ENCODE measurements at regions not wholly inside any gene's neighbourhood (a gene's known extent, or its start where the extent isn't known, plus 50 kb on each side); places are given as distances from the start of the nearest gene placed in this dataset.
A peak's percentile ranks its signal among the peaks of the same experiment; 100 is the strongest.

- POLR2A ChIA-PET: interaction anchor here (0.6 kb wide), 1 partner anchor 10 kb away, joined by 3 read pairs; no protein-coding TSS in a partner anchor
- Histone ChIP-seq H3K79me2 (ENCODE audit: insufficient read depth, low read depth, low read length) (no peaks in the 10 kb centered on the region), H3K4me3 (ENCODE audit: low read depth, low read length, poor library complexity, severe bottlenecking) (no peak overlapping the region), H3K27ac (ENCODE audit: low read depth, low read length, poor library complexity, severe bottlenecking) (no peak overlapping the region), H3K36me3 (ENCODE audit: insufficient read depth, low read length) (no peaks in the 10 kb centered on the region), H3K9me2 (ENCODE audit: insufficient read depth, low read length) (no peaks in the 10 kb centered on the region), H3K4me2 (ENCODE audit: low read length) (no peak overlapping the region), H3K9me3 (ENCODE audit: low read length) (no peaks in the 10 kb centered on the region), H2AFZ (ENCODE audit: low read length) (no peak overlapping the region), H3K4me1 (ENCODE audit: insufficient read depth, low read length, poor library complexity, severe bottlenecking) (no peaks in the 10 kb centered on the region), H4K20me1 (ENCODE audit: insufficient read depth, low read length) (no peaks in the 10 kb centered on the region)
- BruUV-seq (replicated peaks): no TSS peak
- DNase-seq (ENCODE audit: low spot score): no peak
- CTCF ChIA-PET (ENCODE audit: unreplicated experiment): no interaction called here
- intact Hi-C loops (cut with micrococcal nuclease; ENCODE audit: unreplicated experiment): no loop called here
- TF ChIP-seq, protein P1, sequence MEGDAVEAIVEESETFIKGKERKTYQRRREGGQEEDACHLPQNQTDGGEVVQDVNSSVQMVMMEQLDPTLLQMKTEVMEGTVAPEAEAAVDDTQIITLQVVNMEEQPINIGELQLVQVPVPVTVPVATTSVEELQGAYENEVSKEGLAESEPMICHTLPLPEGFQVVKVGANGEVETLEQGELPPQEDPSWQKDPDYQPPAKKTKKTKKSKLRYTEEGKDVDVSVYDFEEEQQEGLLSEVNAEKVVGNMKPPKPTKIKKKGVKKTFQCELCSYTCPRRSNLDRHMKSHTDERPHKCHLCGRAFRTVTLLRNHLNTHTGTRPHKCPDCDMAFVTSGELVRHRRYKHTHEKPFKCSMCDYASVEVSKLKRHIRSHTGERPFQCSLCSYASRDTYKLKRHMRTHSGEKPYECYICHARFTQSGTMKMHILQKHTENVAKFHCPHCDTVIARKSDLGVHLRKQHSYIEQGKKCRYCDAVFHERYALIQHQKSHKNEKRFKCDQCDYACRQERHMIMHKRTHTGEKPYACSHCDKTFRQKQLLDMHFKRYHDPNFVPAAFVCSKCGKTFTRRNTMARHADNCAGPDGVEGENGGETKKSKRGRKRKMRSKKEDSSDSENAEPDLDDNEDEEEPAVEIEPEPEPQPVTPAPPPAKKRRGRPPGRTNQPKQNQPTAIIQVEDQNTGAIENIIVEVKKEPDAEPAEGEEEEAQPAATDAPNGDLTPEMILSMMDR (conservative IDR thresholded peaks at IDR 0.05; ENCODE audit: low read length): no peak
- TF ChIP-seq EZH2phosphoT487 (IDR thresholded peaks at IDR 0.05; ENCODE audit: borderline replicate concordance, low read depth, low read length): no peak
Measured at GRCh38 chr14:81584495-81584894, 50.8 kb upstream of the SEL1L start.

GRCh38 chr14:81589381-81590065, 55.9 kb upstream of the SEL1L start:
- POLR2A ChIA-PET: no interaction called here
- peak; percentile 22 for DNase-seq (ENCODE audit: low spot score)
- H3K4me2 ChIP-seq (ENCODE audit: low read length): no peak overlapping the region

DNA sequence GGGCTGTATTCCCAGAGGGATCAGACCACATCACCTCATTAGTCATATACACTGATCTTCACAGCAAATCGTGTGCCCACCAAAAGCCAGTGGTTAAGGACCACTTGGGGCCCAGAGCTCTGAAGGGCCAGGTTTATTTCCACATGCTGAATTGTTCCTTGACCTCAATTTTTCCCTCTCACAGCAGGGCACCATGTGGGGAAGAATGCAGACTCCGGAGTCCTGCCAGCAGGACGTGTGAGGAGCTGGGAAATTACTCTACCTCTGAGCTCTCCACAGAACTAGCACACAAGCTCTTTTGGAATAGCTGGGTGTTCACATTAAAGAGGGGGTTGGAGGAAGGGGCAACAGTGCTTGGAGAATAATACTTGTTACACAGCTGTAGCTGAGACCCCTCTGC, 57.6 kb upstream of the SEL1L start:
- CTCF ChIA-PET (ENCODE audit: unreplicated experiment): no interaction called here

More at GRCh38 chr14:81589381-81590065, 55.9 kb upstream of the SEL1L start:
- H3K9me3 ChIP-seq (ENCODE audit: low read length): no peaks in the 10 kb centered on the region
- CTCF ChIA-PET (ENCODE audit: unreplicated experiment): no interaction called here
- no peaks in the 10 kb centered on the region for H3K36me3 ChIP-seq (ENCODE audit: insufficient read depth, low read length)
- H3K9me2 ChIP-seq (ENCODE audit: insufficient read depth, low read length): no peaks in the 10 kb centered on the region
- no peaks in the 10 kb centered on the region for H4K20me1 ChIP-seq (ENCODE audit: insufficient read depth, low read length)
- H3K4me3 ChIP-seq (ENCODE audit: low read depth, low read length, poor library complexity, severe bottlenecking): no peak overlapping the region
- intact Hi-C loops (cut with micrococcal nuclease; ENCODE audit: unreplicated experiment): no loop called here
- no peak overlapping the region for H2AFZ ChIP-seq (ENCODE audit: low read length)
- no peak overlapping the region for H3K27ac ChIP-seq (ENCODE audit: low read depth, low read length, poor library complexity, severe bottlenecking)
- no peaks in the 10 kb centered on the region for H3K79me2 ChIP-seq (ENCODE audit: insufficient read depth, low read depth, low read length)
- H3K4me1 ChIP-seq (ENCODE audit: insufficient read depth, low read length, poor library complexity, severe bottlenecking): no peaks in the 10 kb centered on the region
- no TSS peak for BruUV-seq (replicated peaks)
- TF ChIP-seq EZH2phosphoT487 (IDR thresholded peaks at IDR 0.05; ENCODE audit: borderline replicate concordance, low read depth, low read length): no peak
- TF ChIP-seq, protein P1 (conservative IDR thresholded peaks at IDR 0.05; ENCODE audit: low read length): no peak

More for the DNA sequence above, 57.6 kb upstream of the SEL1L start:
- TF ChIP-seq, protein P1 (conservative IDR thresholded peaks at IDR 0.05; ENCODE audit: low read length): no peak
- TF ChIP-seq EZH2phosphoT487 (IDR thresholded peaks at IDR 0.05; ENCODE audit: borderline replicate concordance, low read depth, low read length): no peak
- POLR2A ChIA-PET: no interaction called here
- Histone ChIP-seq H2AFZ (ENCODE audit: low read length) (no peak overlapping the region), H3K9me3 (ENCODE audit: low read length) (no peaks in the 10 kb centered on the region), H3K4me1 (ENCODE audit: insufficient read depth, low read length, poor library complexity, severe bottlenecking) (no peaks in the 10 kb centered on the region), H3K79me2 (ENCODE audit: insufficient read depth, low read depth, low read length) (no peaks in the 10 kb centered on the region), H4K20me1 (ENCODE audit: insufficient read depth, low read length) (no peaks in the 10 kb centered on the region), H3K27ac (ENCODE audit: low read depth, low read length, poor library complexity, severe bottlenecking) (no peak overlapping the region), H3K4me3 (ENCODE audit: low read depth, low read length, poor library complexity, severe bottlenecking) (no peak overlapping the region), H3K36me3 (ENCODE audit: insufficient read depth, low read length) (no peaks in the 10 kb centered on the region), H3K9me2 (ENCODE audit: insufficient read depth, low read length) (no peaks in the 10 kb centered on the region), H3K4me2 (ENCODE audit: low read length) (no peak overlapping the region)
- no TSS peak for BruUV-seq (replicated peaks)
- no peak for DNase-seq (ENCODE audit: low spot score)
- intact Hi-C loops (cut with micrococcal nuclease; ENCODE audit: unreplicated experiment): no loop called here

Data from OCI-LY7 (cell line).